HT1080 (cell line): ENCODE measurements at regions not wholly inside any gene's neighbourhood (a gene's known extent, or its start where the extent isn't known, plus 50 kb on each side); places are given as distances from the start of the nearest gene placed in this dataset.
"Not testable (repeated sequence)": the region's sequence is repeated elsewhere in the genome, so short reads cannot be mapped to it uniquely, and the experiment has no call there.

Experiments
- DNase-seq: peaks from one replicate; pipeline ENCODE4 v3.0.0-alpha.2; 2015; ENCODE audit warnings: low read depth

- DNase-seq = no peak
Observed at GRCh38 chr11:116062129-116062489, 557.9 kb upstream of the CADM1 start.

GRCh38 chr11:116061322-116061721 lies 557.1 kb upstream of the CADM1 start:
- DNase-seq = no peak

GRCh38 chr11:116059919-116060318 lies 555.7 kb upstream of the CADM1 start:
- no peak for DNase-seq

GRCh38 chr11:116057000-116057399 lies 552.8 kb upstream of the CADM1 start:
- no peak for DNase-seq

- no peak for DNase-seq
Observed at GRCh38 chr11:116055064-116055463, 550.8 kb upstream of the CADM1 start.

- no peak for DNase-seq
Observed at GRCh38 chr11:116053548-116053919, 549.3 kb upstream of the CADM1 start.

GRCh38 chr11:116052603-116053547 lies 548.7 kb upstream of the CADM1 start:
- DNase-seq = no peak

- no peak for DNase-seq
Observed at GRCh38 chr11:116051494-116051893, 547.3 kb upstream of the CADM1 start.

GRCh38 chr11:116049383-116049782 lies 545.2 kb upstream of the CADM1 start:
- no peak for DNase-seq

- no peak for DNase-seq
Observed at GRCh38 chr11:116046127-116046526, 541.9 kb upstream of the CADM1 start.

- DNase-seq = no peak
Observed at GRCh38 chr11:116044941-116045340, 540.7 kb upstream of the CADM1 start.

- DNase-seq = no peak
Observed at GRCh38 chr11:116044520-116044919, 540.3 kb upstream of the CADM1 start.

GRCh38 chr11:116043857-116044256 lies 539.6 kb upstream of the CADM1 start:
- DNase-seq = no peak

- not testable (repeated sequence) for DNase-seq
Observed at GRCh38 chr11:116043059-116043458, 538.8 kb upstream of the CADM1 start.

GRCh38 chr11:116042146-116042545 lies 537.9 kb upstream of the CADM1 start:
- DNase-seq = no peak

GRCh38 chr11:116037861-116038260 lies 533.6 kb upstream of the CADM1 start:
- DNase-seq = no peak

GRCh38 chr11:116035977-116036376 lies 531.8 kb upstream of the CADM1 start:
- no peak for DNase-seq

- no peak for DNase-seq
Observed at GRCh38 chr11:116033931-116034553, 529.8 kb upstream of the CADM1 start.

GRCh38 chr11:116030697-116031331 lies 526.6 kb upstream of the CADM1 start:
- no peak for DNase-seq

- not testable (repeated sequence) for DNase-seq
Observed at GRCh38 chr11:116028506-116028905, 524.3 kb upstream of the CADM1 start.

GRCh38 chr11:115999437-115999836 lies 495.2 kb upstream of the CADM1 start:
- DNase-seq = no peak

GRCh38 chr11:115996808-115997188 lies 492.6 kb upstream of the CADM1 start:
- no peak for DNase-seq
